ENCODE measurements at regions not wholly inside any gene's neighbourhood (a gene's known extent, or its start where the extent isn't known, plus 50 kb on each side); places are given as distances from the start of the nearest gene placed in this dataset.

DNA sequence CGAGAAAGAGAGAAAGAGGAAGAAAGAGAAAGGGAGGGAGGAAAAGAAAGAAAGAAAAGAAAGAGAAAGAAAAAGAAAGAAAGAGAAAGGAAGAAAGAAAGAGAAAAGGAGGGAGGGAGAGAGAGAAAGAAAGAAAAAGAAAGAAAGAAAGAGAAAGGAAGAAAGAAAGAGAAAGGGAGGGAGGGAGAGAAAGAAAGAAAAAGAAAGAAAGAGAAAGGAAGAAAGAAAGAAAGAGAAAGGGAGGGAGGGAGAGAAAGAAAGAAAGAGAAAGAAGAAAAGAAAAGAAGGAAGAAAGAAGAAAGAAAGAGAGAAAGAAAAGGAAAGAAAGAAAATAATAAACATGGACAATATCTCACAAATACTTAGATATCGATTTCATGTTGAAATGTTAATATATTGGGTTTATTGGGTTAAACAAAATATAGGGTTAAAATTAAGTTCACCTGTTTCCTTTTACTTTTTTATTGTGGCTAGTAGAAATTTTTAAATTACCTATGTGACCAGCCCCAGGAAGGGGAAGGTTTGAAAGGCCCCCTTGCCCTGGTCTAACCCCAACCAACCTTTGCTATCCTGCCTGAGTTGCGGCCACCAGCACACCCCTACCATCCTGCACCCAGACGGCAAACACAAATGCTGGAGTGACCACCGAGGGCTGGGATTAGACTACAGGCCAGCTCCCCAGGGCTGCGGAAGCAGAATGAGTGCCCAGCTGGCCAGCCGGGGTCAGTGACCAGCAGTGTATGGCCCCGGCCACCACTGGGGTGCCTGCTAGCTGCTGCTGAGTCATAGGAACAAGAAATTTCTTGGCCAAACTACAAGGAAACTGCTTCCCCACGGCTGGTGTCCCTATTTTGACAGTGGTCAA is 81.0 kb upstream of the FGF3 start:
- TF ChIP-seq, protein P1, sequence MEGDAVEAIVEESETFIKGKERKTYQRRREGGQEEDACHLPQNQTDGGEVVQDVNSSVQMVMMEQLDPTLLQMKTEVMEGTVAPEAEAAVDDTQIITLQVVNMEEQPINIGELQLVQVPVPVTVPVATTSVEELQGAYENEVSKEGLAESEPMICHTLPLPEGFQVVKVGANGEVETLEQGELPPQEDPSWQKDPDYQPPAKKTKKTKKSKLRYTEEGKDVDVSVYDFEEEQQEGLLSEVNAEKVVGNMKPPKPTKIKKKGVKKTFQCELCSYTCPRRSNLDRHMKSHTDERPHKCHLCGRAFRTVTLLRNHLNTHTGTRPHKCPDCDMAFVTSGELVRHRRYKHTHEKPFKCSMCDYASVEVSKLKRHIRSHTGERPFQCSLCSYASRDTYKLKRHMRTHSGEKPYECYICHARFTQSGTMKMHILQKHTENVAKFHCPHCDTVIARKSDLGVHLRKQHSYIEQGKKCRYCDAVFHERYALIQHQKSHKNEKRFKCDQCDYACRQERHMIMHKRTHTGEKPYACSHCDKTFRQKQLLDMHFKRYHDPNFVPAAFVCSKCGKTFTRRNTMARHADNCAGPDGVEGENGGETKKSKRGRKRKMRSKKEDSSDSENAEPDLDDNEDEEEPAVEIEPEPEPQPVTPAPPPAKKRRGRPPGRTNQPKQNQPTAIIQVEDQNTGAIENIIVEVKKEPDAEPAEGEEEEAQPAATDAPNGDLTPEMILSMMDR (IDR thresholded peaks at IDR 0.05) = no peak
- TF ChIP-seq, protein P2, sequence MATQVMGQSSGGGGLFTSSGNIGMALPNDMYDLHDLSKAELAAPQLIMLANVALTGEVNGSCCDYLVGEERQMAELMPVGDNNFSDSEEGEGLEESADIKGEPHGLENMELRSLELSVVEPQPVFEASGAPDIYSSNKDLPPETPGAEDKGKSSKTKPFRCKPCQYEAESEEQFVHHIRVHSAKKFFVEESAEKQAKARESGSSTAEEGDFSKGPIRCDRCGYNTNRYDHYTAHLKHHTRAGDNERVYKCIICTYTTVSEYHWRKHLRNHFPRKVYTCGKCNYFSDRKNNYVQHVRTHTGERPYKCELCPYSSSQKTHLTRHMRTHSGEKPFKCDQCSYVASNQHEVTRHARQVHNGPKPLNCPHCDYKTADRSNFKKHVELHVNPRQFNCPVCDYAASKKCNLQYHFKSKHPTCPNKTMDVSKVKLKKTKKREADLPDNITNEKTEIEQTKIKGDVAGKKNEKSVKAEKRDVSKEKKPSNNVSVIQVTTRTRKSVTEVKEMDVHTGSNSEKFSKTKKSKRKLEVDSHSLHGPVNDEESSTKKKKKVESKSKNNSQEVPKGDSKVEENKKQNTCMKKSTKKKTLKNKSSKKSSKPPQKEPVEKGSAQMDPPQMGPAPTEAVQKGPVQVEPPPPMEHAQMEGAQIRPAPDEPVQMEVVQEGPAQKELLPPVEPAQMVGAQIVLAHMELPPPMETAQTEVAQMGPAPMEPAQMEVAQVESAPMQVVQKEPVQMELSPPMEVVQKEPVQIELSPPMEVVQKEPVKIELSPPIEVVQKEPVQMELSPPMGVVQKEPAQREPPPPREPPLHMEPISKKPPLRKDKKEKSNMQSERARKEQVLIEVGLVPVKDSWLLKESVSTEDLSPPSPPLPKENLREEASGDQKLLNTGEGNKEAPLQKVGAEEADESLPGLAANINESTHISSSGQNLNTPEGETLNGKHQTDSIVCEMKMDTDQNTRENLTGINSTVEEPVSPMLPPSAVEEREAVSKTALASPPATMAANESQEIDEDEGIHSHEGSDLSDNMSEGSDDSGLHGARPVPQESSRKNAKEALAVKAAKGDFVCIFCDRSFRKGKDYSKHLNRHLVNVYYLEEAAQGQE (IDR thresholded peaks at IDR 0.05; ENCODE audit: insufficient read depth in 1 of 2, low read depth in 2 of 2, low read length in 1 of 2) = no peak
- no peak for TF ChIP-seq POLR2AphosphoS5 (IDR thresholded peaks at IDR 0.05; ENCODE audit: low read depth, low read length)
- TF ChIP-seq SIN3A (IDR thresholded peaks at IDR 0.05; ENCODE audit: borderline replicate concordance, insufficient read depth, low read depth, low read length) = no peak

Data from Panc1 (cell line).